SK-N-SH (cell line): ENCODE measurements at regions not wholly inside any gene's neighbourhood (a gene's known extent, or its start where the extent isn't known, plus 50 kb on each side); places are given as distances from the start of the nearest gene placed in this dataset.

Source experiments
- CTCF ChIA-PET: fragments of 300-600, 350-600 bp; formaldehyde crosslinking; extraction: SDS; loops from one replicate; lab custom pipeline; 2021; lab: Yijun Ruan, JAX
- POLR2A ChIA-PET: fragments of 350-600 bp; sonication (Branson Sonifier 250); formaldehyde crosslinking; extraction: SDS; loops from one replicate; lab custom pipeline; 2020; ENCODE audit warnings: antibody characterized with exemption, inconsistent platforms; lab: Yijun Ruan, JAX
- DNase-seq: peaks from one replicate; pipeline ENCODE4 v3.0.0; 2012
- H2AFZ ChIP-seq: fragments of 200-600 bp; sonication (generic); 2 replicates; pipeline ENCODE4 v1.8.1; 2016; ENCODE audit warnings: antibody characterized with exemption, mild to moderate bottlenecking, low read depth
- H3F3A ChIP-seq: fragments of 200-600 bp; sonication (generic); replicated peaks from 2 replicates; pipeline ENCODE3; 2016; ENCODE audit warnings: antibody characterized with exemption, mild to moderate bottlenecking; ENCODE audit not compliant: insufficient read depth
- H3K27ac ChIP-seq, 2 experiments: fragments of 200-500 bp in 1 of 2; fragments of 200-600 bp in 1 of 2; sonication (Bioruptor generic) in 1 of 2; sonication (generic), shearing (Covaris generic) in 1 of 2; 2 replicates each; pipeline versions ENCODE4 v1.5.1 to v1.6.1; 2014 to 2016; ENCODE audit warnings: low read depth in 2 of 2, inconsistent platforms in 1 of 2, low read length in 1 of 2, mild to moderate bottlenecking in 1 of 2, mixed read lengths in 1 of 2
- H3K27me3 ChIP-seq: fragments of 200-600 bp; sonication (generic), shearing (Covaris generic); 2 replicates; pipeline ENCODE4 v1.6.1; 2016; ENCODE audit warnings: mixed run types; ENCODE audit not compliant: insufficient read depth
- H3K36me3 ChIP-seq, 2 experiments: fragments of 200-500 bp in 1 of 2; fragments of 200-600 bp in 1 of 2; sonication (Bioruptor generic) in 1 of 2; sonication (generic) in 1 of 2; replicated peaks in 1 of 2; 2 replicates each; pipeline versions ENCODE3 to v1.5.1; 2014 to 2016; ENCODE audit warnings: low read length in 1 of 2, mild to moderate bottlenecking in 1 of 2; ENCODE audit not compliant: insufficient read depth in 2 of 2, control insufficient read depth in 1 of 2
- H3K4me1 ChIP-seq, 2 experiments: fragments of 200-500 bp in 1 of 2; fragments of 200-600 bp in 1 of 2; sonication (Bioruptor generic) in 1 of 2; sonication (generic), shearing (Covaris generic) in 1 of 2; 2 replicates each; pipeline versions ENCODE4 v1.5.1 to v1.6.1; 2014 to 2016; ENCODE audit warnings: low read depth in 1 of 2, low read length in 1 of 2, mixed run types in 1 of 2; ENCODE audit not compliant: insufficient read depth in 2 of 2, control insufficient read depth in 1 of 2
- H3K4me2 ChIP-seq: fragments of 200-600 bp; sonication (generic), shearing (Covaris generic); 2 replicates; pipeline ENCODE4 v1.6.1; 2017; ENCODE audit warnings: mixed run types
- H3K4me3 ChIP-seq, 2 experiments: fragments of 200-500 bp in 1 of 2; fragments of 200-600 bp in 1 of 2; sonication (Bioruptor generic) in 1 of 2; sonication (generic), shearing (Covaris generic) in 1 of 2; 2 replicates each; pipeline versions ENCODE4 v1.5.1 to v1.8.1; 2014 to 2016; ENCODE audit warnings: low read depth in 2 of 2, inconsistent platforms in 1 of 2, low read length in 1 of 2, mild to moderate bottlenecking in 1 of 2, mixed read lengths in 1 of 2, moderate library complexity in 1 of 2
- H3K79me2 ChIP-seq: fragments of 200-600 bp; sonication (generic); 2 replicates; pipeline ENCODE4 v1.8.1; 2017; ENCODE audit warnings: mild to moderate bottlenecking; ENCODE audit not compliant: insufficient read depth
- H3K9ac ChIP-seq: fragments of 200-600 bp; sonication (generic); 2 replicates; pipeline ENCODE4 v1.6.1; 2017; ENCODE audit warnings: mixed run types
- H3K9me2 ChIP-seq: fragments of 200-600 bp; sonication (generic); 2 replicates; pipeline ENCODE4 v1.6.1; 2017; ENCODE audit warnings: mixed run types
- H3K9me3 ChIP-seq: fragments of 200-600 bp; sonication (generic); 2 replicates; pipeline ENCODE4 v1.6.1; 2017; ENCODE audit warnings: mixed run types, mild to moderate bottlenecking, moderate library complexity
- H4K20me1 ChIP-seq: fragments of 200-600 bp; sonication (generic); 2 replicates; pipeline ENCODE4 v1.6.1; 2017; ENCODE audit warnings: mild to moderate bottlenecking, mixed run types; ENCODE audit not compliant: insufficient read depth
- EZH2phosphoT487 ChIP-seq: fragments of 200-600 bp; sonication (generic); IDR thresholded peaks from 2 replicates; pipeline ENCODE4 v1.6.1; 2017; ENCODE audit warnings: low read depth, mixed run types, mild to moderate bottlenecking, antibody characterized with exemption, moderate library complexity, borderline replicate concordance
- GABPA ChIP-seq: IDR thresholded peaks from 2 replicates; pipeline ENCODE4 v1.4.0; 2012; ENCODE audit warnings: low read depth, mild to moderate bottlenecking
- GATA2 ChIP-seq: sonication (generic); formaldehyde crosslinking; IDR thresholded peaks from 2 replicates; pipeline ENCODE4 v1.5.0; 2020; ENCODE audit warnings: mild to moderate bottlenecking, missing genetic modification reagents
- MEF2A ChIP-seq: IDR thresholded peaks from 2 replicates; pipeline ENCODE4 v1.4.0; 2012; ENCODE audit warnings: low read depth, borderline replicate concordance
- POLR2AphosphoS5 ChIP-seq: IDR thresholded peaks from 2 replicates; pipeline ENCODE4 v1.6.1; 2012; ENCODE audit warnings: low read depth, low read length
- SIN3A ChIP-seq: IDR thresholded peaks from 2 replicates; pipeline ENCODE4 v1.6.1; 2012; ENCODE audit warnings: low read depth, mild to moderate bottlenecking, low read length, moderate library complexity, borderline replicate concordance
- TAF1 ChIP-seq: IDR thresholded peaks from 2 replicates; pipeline ENCODE4 v1.6.1; 2012; ENCODE audit warnings: low read depth, mild to moderate bottlenecking, low read length, moderate library complexity, borderline replicate concordance
- TEAD4 ChIP-seq: IDR thresholded peaks from 2 replicates; pipeline ENCODE4 v1.4.0; 2012; ENCODE audit warnings: mild to moderate bottlenecking, borderline replicate concordance; ENCODE audit not compliant: insufficient read depth
- WGBS: methylation state at CpG from one replicate; pipeline ENCODE4 v1.1.6; 2017; ENCODE audit warnings: low lambda C conversion rate; 5-methylcytosine and 5-hydroxymethylcytosine counted together
- TF ChIP-seq, protein P1 (sequence below): IDR thresholded peaks from 2 replicates; pipeline ENCODE4 v1.4.0; 2012; ENCODE audit warnings: low read depth
- TF ChIP-seq, protein P2 (sequence below): IDR thresholded peaks from 2 replicates; pipeline ENCODE4 v1.4.0; 2012; ENCODE audit warnings: low read depth, borderline replicate concordance
- TF ChIP-seq, protein P3 (sequence below): IDR thresholded peaks from 2 replicates; pipeline ENCODE4; 2012
- TF ChIP-seq, protein P4 (sequence below): fragments of 150-350 bp; IDR thresholded peaks from 2 replicates; pipeline ENCODE4 v1.6.1; 2016; ENCODE audit warnings: mild to moderate bottlenecking, low read depth, low read length

DNA sequence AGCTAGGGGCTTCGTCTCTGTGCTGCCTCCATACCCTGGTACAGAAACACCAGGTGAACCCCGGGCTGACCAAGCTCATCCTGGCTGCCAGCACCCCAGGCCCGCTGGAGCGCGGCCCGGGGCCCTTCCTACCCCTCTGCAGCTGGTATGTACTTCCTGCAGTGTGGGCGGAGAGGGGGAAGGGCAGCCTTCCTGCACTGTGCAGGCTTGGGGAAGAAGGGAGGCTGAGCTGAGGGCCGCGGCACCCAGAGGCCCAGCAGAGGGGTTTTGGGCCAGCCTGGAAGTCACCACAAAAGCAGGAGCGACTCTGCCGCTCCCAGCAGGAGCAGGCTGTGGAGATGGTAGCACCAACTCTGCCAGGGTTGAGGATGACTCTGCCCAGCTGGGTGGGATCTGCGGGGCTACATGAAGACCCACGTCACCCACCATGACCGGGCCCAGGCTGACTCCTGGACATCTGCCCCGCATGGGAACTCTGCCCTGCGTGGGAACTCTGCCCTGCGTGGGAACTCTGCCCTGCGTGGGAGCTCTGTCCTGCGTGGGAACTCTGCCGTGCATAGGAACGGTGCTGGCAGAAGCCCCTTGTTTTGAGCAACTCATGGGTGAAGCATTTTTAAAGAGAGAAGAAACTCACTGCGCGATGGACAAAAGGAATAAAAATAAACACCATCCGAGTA lies 273.3 kb downstream of the NDUFA10 start:
- no peak for DNase-seq
- Histone ChIP-seq H3K27me3 (no peaks in the 10 kb centered on the region), H3K9me2 (no peaks in the 10 kb centered on the region), H3K9me3 (no peaks in the 10 kb centered on the region), H3K4me2 (no peak overlapping the region), H3K4me1 (no peaks in the 10 kb centered on the region; a peak in 1 of 4 replicates), H2AFZ (no peak overlapping the region), H3K9ac (no peak overlapping the region), H3K27ac (no peak overlapping the region), H3K79me2 (no peaks in the 10 kb centered on the region), H4K20me1 (no peaks in the 10 kb centered on the region), H3K36me3 (no peaks in the 10 kb centered on the region), H3F3A (no peaks in the 10 kb centered on the region), H3K4me3 (no peak overlapping the region)
- POLR2A ChIA-PET = no interaction called here
- CTCF ChIA-PET = interaction anchor here (0.7 kb wide), 2 partner anchors 11 to 240 kb away, joined by 3 to 4 read pairs; no protein-coding TSS in a partner anchor
- 71% methylated on average over 13 of the region's 24 CpGs for WGBS
- TF ChIP-seq GATA2 (CRISPR knock-in tag) (no peak), GABPA (no peak), SIN3A (no peak), POLR2AphosphoS5 (no peak), TAF1 (no peak), TEAD4 (no peak)
- TF ChIP-seq, protein P1, sequence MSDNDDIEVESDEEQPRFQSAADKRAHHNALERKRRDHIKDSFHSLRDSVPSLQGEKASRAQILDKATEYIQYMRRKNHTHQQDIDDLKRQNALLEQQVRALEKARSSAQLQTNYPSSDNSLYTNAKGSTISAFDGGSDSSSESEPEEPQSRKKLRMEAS = no peak
- TF ChIP-seq, protein P2, sequence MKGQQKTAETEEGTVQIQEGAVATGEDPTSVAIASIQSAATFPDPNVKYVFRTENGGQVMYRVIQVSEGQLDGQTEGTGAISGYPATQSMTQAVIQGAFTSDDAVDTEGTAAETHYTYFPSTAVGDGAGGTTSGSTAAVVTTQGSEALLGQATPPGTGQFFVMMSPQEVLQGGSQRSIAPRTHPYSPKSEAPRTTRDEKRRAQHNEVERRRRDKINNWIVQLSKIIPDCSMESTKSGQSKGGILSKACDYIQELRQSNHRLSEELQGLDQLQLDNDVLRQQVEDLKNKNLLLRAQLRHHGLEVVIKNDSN = no peak

DNA sequence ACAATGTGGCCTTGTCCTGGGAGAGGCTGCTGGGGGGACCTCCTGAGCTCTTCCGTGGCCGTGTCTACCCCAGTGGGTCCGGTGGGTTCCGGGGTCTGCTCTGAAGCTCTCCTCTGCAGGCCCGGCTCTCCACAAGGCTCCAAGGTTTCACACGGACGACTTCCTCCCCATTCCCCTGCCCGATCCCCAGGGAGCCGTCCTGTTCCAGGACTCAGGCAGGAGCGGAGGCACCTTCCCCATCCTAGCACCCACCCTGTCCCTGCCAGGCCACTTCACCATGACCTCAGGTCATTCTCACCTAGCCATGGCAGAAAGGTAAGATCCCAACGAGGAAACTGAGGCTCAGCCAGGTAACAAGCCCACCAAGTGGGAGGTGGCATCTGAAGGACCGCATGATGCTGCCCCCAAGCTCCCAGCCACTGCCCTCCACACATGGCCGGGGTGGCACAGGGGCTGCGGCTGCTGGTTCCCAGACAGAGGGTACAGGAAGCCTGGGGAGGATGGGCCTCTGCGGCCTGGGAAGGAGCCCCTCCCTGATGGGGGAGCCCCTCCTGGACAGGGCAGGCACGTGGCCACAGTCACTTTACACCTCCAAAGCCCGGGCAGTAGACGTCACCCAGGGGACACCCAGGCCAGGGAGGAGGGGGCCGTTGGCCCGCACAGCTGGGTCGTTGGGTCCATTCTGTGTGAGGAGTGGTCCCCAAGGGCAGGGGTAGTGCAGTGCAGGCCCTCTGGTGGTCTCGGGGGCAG lies 274.0 kb downstream of the NDUFA10 start:
- no peak overlapping the region for H3K9ac ChIP-seq
- DNase-seq = no peak
- no peak overlapping the region for H2AFZ ChIP-seq
- H3K4me1 ChIP-seq = no peaks in the 10 kb centered on the region; a peak in 1 of 4 replicates
- no peaks in the 10 kb centered on the region for H3F3A ChIP-seq
- H3K9me3 ChIP-seq = no peaks in the 10 kb centered on the region
- no peaks in the 10 kb centered on the region for H3K79me2 ChIP-seq
- H3K36me3 ChIP-seq = no peaks in the 10 kb centered on the region
- H3K27me3 ChIP-seq = no peaks in the 10 kb centered on the region
- H3K9me2 ChIP-seq = no peaks in the 10 kb centered on the region
- TF ChIP-seq, protein P3, sequence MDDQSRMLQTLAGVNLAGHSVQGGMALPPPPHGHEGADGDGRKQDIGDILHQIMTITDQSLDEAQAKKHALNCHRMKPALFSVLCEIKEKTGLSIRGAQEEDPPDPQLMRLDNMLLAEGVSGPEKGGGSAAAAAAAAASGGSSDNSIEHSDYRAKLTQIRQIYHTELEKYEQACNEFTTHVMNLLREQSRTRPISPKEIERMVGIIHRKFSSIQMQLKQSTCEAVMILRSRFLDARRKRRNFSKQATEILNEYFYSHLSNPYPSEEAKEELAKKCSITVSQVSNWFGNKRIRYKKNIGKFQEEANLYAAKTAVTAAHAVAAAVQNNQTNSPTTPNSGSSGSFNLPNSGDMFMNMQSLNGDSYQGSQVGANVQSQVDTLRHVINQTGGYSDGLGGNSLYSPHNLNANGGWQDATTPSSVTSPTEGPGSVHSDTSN = no peak
- no peak for TF ChIP-seq MEF2A
- TF ChIP-seq EZH2phosphoT487 = no peak
- TF ChIP-seq, protein P4, sequence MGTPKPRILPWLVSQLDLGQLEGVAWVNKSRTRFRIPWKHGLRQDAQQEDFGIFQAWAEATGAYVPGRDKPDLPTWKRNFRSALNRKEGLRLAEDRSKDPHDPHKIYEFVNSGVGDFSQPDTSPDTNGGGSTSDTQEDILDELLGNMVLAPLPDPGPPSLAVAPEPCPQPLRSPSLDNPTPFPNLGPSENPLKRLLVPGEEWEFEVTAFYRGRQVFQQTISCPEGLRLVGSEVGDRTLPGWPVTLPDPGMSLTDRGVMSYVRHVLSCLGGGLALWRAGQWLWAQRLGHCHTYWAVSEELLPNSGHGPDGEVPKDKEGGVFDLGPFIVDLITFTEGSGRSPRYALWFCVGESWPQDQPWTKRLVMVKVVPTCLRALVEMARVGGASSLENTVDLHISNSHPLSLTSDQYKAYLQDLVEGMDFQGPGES = no peak
- TF ChIP-seq TEAD4 = no peak
- WGBS = 69% methylated on average over 15 of the region's 22 CpGs
- ChIA-PET CTCF (no interaction called here), POLR2A (no interaction called here)
- no peaks in the 10 kb centered on the region for H4K20me1 ChIP-seq
- H3K4me2 ChIP-seq = no peak overlapping the region
- no peak overlapping the region for H3K4me3 ChIP-seq
- no peak overlapping the region for H3K27ac ChIP-seq
